Natural killer cell (primary cell): ENCODE measurements at regions not wholly inside any gene's neighbourhood (a gene's known extent, or its start where the extent isn't known, plus 50 kb on each side); places are given as distances from the start of the nearest gene placed in this dataset.

Experiments used
- ATAC-seq, 3 donors: fragments of 150-1000 bp in 2 of 3; fragments of 200-7000 bp in 1 of 3; cut with Tn5 transposase; 1 replicate in 1 of 3; 2 replicates in 2 of 3; pipeline ENCODE4 v1.10.0; 2021; ENCODE audit warnings: mild to moderate bottlenecking in 2 of 3, moderate library complexity in 2 of 3
- DNase-seq, 2 donors: peaks; one replicate each; pipeline versions ENCODE4 v3.0.0 to v3.0.0-alpha.2; 2013 to 2021; ENCODE audit warnings: mixed read lengths in 1 of 2
- H3K27ac ChIP-seq: one replicate; pipeline ENCODE4 v1.5.1; 2013; ENCODE audit warnings: mild to moderate bottlenecking, low read length
- H3K27me3 ChIP-seq: one replicate; pipeline ENCODE4 v1.6.1; 2013; ENCODE audit warnings: low read length; ENCODE audit not compliant: control insufficient read depth, insufficient read depth
- H3K36me3 ChIP-seq: one replicate; pipeline ENCODE4 v1.6.1; 2013; ENCODE audit warnings: low read length; ENCODE audit not compliant: control insufficient read depth, insufficient read depth
- H3K4me1 ChIP-seq: one replicate; pipeline ENCODE4 v1.6.1; 2013; ENCODE audit warnings: low read length; ENCODE audit not compliant: control insufficient read depth, insufficient read depth
- H3K4me3 ChIP-seq: one replicate; pipeline ENCODE4 v1.5.1; 2013; ENCODE audit warnings: low read length
- H3K9me3 ChIP-seq: one replicate; pipeline ENCODE4 v1.6.1; 2013; ENCODE audit warnings: low read length; ENCODE audit not compliant: control insufficient read depth, insufficient read depth
- H3K27ac Mint-ChIP-seq, 2 donors: one replicate each; pipeline ENCODE4 v1.8.0; 2022; ENCODE audit warnings: mild to moderate bottlenecking in 2 of 2, mixed read lengths in 2 of 2, moderate library complexity in 1 of 2
- H3K27me3 Mint-ChIP-seq, 2 donors: one replicate each; pipeline ENCODE4 v1.8.0; 2022; ENCODE audit warnings: low read depth in 2 of 2, mixed read lengths in 2 of 2
- H3K36me3 Mint-ChIP-seq: one replicate; pipeline ENCODE4 v1.8.0; 2022; ENCODE audit warnings: mixed read lengths
- H3K4me1 Mint-ChIP-seq, 2 donors: one replicate each; pipeline ENCODE4 v1.8.0; 2022; ENCODE audit warnings: mixed read lengths in 2 of 2
- H3K4me3 Mint-ChIP-seq: one replicate; pipeline ENCODE4 v1.8.0; 2022; ENCODE audit warnings: mild to moderate bottlenecking, moderate library complexity, mixed read lengths
- H3K9me3 Mint-ChIP-seq, 2 donors: one replicate each; pipeline ENCODE4 v1.8.0; 2022; ENCODE audit warnings: mixed read lengths in 2 of 2
- WGBS: methylation state at CpG from one replicate; pipeline ENCODE4 v1.1.7; 2013; ENCODE audit warnings: missing lambda C conversion rate; ENCODE audit not compliant: insufficient coverage; 5-methylcytosine and 5-hydroxymethylcytosine counted together
- intact Hi-C: fragments of 100-400 bp; cut with micrococcal nuclease; formaldehyde crosslinking; loops from one replicate; pipeline ENCODE4 v1.14.2; 2022
- TF ChIP-seq, protein P1 (sequence below): fragments of 200-600 bp; IDR thresholded peaks from one replicate; pipeline ENCODE4 v1.8.0; 2022; ENCODE audit warnings: antibody characterized with exemption

DNA sequence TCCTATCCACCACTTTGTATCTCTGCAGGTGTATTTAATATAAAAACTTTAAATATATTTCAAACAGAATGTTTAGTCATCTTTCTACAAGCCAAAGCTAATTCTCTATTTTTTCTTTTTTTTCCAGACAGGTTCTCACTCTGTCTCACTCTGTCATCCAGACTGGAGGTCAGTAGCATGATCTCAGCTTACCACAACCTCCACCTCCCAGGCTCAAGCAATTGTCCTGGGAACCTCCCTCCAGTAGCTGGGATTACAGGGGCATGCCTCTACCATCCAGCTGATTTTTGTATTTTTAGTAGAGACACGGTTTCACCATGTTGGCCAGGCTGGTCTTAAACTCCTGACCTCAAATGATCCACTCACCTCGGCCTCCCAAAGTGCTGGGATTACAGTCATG, 202.6 kb downstream of the VGLL3 start:
- Mint-ChIP-seq H3K4me1 (no peaks in the 10 kb centered on the region), H3K36me3 (no peaks in the 10 kb centered on the region), H3K27ac (no peak overlapping the region), H3K4me3 (no peak overlapping the region), H3K27me3 (no peaks in the 10 kb centered on the region), H3K9me3 (no peaks in the 10 kb centered on the region)
- intact Hi-C loops: no loop called here
- Histone ChIP-seq H3K36me3 (no peaks in the 10 kb centered on the region), H3K9me3 (no peaks in the 10 kb centered on the region), H3K4me3 (no peak overlapping the region), H3K27ac (no peak overlapping the region), H3K4me1 (no peaks in the 10 kb centered on the region), H3K27me3 (no peaks in the 10 kb centered on the region)
- TF ChIP-seq, protein P1, sequence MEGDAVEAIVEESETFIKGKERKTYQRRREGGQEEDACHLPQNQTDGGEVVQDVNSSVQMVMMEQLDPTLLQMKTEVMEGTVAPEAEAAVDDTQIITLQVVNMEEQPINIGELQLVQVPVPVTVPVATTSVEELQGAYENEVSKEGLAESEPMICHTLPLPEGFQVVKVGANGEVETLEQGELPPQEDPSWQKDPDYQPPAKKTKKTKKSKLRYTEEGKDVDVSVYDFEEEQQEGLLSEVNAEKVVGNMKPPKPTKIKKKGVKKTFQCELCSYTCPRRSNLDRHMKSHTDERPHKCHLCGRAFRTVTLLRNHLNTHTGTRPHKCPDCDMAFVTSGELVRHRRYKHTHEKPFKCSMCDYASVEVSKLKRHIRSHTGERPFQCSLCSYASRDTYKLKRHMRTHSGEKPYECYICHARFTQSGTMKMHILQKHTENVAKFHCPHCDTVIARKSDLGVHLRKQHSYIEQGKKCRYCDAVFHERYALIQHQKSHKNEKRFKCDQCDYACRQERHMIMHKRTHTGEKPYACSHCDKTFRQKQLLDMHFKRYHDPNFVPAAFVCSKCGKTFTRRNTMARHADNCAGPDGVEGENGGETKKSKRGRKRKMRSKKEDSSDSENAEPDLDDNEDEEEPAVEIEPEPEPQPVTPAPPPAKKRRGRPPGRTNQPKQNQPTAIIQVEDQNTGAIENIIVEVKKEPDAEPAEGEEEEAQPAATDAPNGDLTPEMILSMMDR: no peak
- no peak for DNase-seq
- ATAC-seq: no peak
- WGBS: 77% methylated on average over 2 of the region's 2 CpGs

DNA sequence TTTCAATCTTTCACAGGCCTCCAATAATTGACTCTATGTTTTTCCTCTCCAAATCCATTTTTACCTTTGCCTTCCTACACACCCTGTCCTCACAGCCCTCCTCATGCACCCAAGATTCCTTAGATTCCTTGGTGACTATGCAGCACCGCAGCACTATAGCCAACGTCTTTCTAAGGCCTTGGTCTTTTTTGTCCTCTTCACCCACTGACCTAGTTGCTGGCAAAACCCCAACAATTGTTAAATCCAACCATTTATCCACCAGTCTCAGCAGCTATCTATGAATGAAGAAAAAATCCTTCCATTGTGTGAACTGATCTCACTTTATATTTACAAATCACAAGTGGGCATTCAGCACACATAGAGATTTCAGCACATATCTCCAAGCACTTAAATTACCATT, 203.9 kb downstream of the VGLL3 start:
- intact Hi-C loops: no loop called here
- Mint-ChIP-seq H3K27me3 (no peaks in the 10 kb centered on the region), H3K27ac (no peak overlapping the region), H3K4me1 (no peaks in the 10 kb centered on the region), H3K4me3 (no peak overlapping the region), H3K9me3 (no peaks in the 10 kb centered on the region), H3K36me3 (no peaks in the 10 kb centered on the region)
- DNase-seq (no peak), ATAC-seq (no peak)
- 43% methylated on average over 2 of the region's 2 CpGs for WGBS
- TF ChIP-seq, protein P1: no peak
- no peak overlapping the region for H3K4me3 ChIP-seq
- no peaks in the 10 kb centered on the region for H3K9me3 ChIP-seq
- H3K27ac ChIP-seq: no peak overlapping the region
- no peaks in the 10 kb centered on the region for H3K36me3 ChIP-seq
- no peaks in the 10 kb centered on the region for H3K4me1 ChIP-seq
- no peaks in the 10 kb centered on the region for H3K27me3 ChIP-seq

- no peaks in the 10 kb centered on the region for H3K9me3 ChIP-seq
- no peaks in the 10 kb centered on the region for H3K27me3 Mint-ChIP-seq
- no peaks in the 10 kb centered on the region for H3K27me3 ChIP-seq
- no peaks in the 10 kb centered on the region for H3K36me3 Mint-ChIP-seq
- H3K27ac ChIP-seq: no peak overlapping the region
- H3K4me3 Mint-ChIP-seq: no peak overlapping the region
- no peaks in the 10 kb centered on the region for H3K4me1 Mint-ChIP-seq
- H3K4me1 ChIP-seq: no peaks in the 10 kb centered on the region
- TF ChIP-seq, protein P1: no peak
- WGBS: no CpG with 5 or more reads among the region's 1 CpG
- intact Hi-C loops: no loop called here
- H3K27ac Mint-ChIP-seq: no peak overlapping the region
- H3K36me3 ChIP-seq: no peaks in the 10 kb centered on the region
- no peak for ATAC-seq
- no peak for DNase-seq
- H3K4me3 ChIP-seq: no peak overlapping the region
- no peaks in the 10 kb centered on the region for H3K9me3 Mint-ChIP-seq
Observed at GRCh38 chr3:86785386-86785785, 205.6 kb downstream of the VGLL3 start.

- no peak overlapping the region for H3K4me3 Mint-ChIP-seq
- H3K4me3 ChIP-seq: no peak overlapping the region
- no peaks in the 10 kb centered on the region for H3K27me3 Mint-ChIP-seq
- TF ChIP-seq, protein P1: no peak
- no peaks in the 10 kb centered on the region for H3K4me1 ChIP-seq
- intact Hi-C loops: no loop called here
- H3K36me3 ChIP-seq: no peaks in the 10 kb centered on the region
- WGBS: 79% methylated on average over 3 of the region's 4 CpGs
- no peaks in the 10 kb centered on the region for H3K4me1 Mint-ChIP-seq
- H3K9me3 ChIP-seq: no peaks in the 10 kb centered on the region
- no peaks in the 10 kb centered on the region for H3K36me3 Mint-ChIP-seq
- DNase-seq (no peak), ATAC-seq (no peak)
- H3K27ac ChIP-seq: no peak overlapping the region
- H3K27ac Mint-ChIP-seq: no peak overlapping the region
- peaks cover 2 to 7% of the 10 kb centered on the region in 2 donors for H3K9me3 Mint-ChIP-seq
- no peaks in the 10 kb centered on the region for H3K27me3 ChIP-seq
Observed at GRCh38 chr3:86782866-86783265, 208.1 kb downstream of the VGLL3 start.
